PC-3 (cell line): ENCODE measurements at regions not wholly inside any gene's neighbourhood (a gene's known extent, or its start where the extent isn't known, plus 50 kb on each side); places are given as distances from the start of the nearest gene placed in this dataset.

Experiments
- ATAC-seq: fragments of 200-7000 bp; cut with Tn5 transposase; 2 replicates; pipeline ENCODE4 v1.9.1; 2020; ENCODE audit warnings: mild to moderate bottlenecking, moderate library complexity
- BruUV-seq: library from RNA; stranded (reverse); fragments of 400-500 nt; replicated peaks from 2 replicates; lab custom pipeline; 2021; lab: Mats Ljungman, UMichigan
- CTCF ChIA-PET: fragments of 300-600 bp; sonication (Branson Sonifier 250); formaldehyde crosslinking; loops from one replicate; lab custom pipeline; 2022; ENCODE audit warnings: antibody characterized with exemption; lab: Charles Lee
- POLR2A ChIA-PET: fragments of 300-600 bp; sonication (Branson Sonifier 250); formaldehyde crosslinking; loops from one replicate; lab custom pipeline; 2022; ENCODE audit warnings: antibody characterized with exemption; ENCODE audit not compliant: unreplicated experiment; lab: Charles Lee
- DNase-seq: peaks from one replicate; pipeline ENCODE4 v3.0.0-alpha.2; 2015
- H2AFZ ChIP-seq: fragments of 300-600 bp; sonication (generic); 2 replicates; pipeline ENCODE4 v1.6.0; 2016; ENCODE audit warnings: antibody characterized with exemption, low read length
- H3F3A ChIP-seq: fragments of 300-600 bp; sonication (generic); one replicate; pipeline ENCODE4 v1.6.0; 2017; ENCODE audit warnings: antibody characterized with exemption, low read length, control low read depth, mild to moderate bottlenecking; ENCODE audit not compliant: unreplicated experiment
- H3K27ac ChIP-seq: fragments of 300-600 bp; sonication (generic); 2 replicates; pipeline ENCODE4 v1.5.1; 2016; ENCODE audit warnings: mild to moderate bottlenecking, low read length
- H3K27me3 ChIP-seq: fragments of 300-600 bp; sonication (generic); 2 replicates; pipeline ENCODE4 v1.6.1; 2016; ENCODE audit warnings: low read length, mixed read lengths
- H3K36me3 ChIP-seq: fragments of 300-600 bp; sonication (generic); 2 replicates; pipeline ENCODE4 v1.6.1; 2016; ENCODE audit warnings: low read depth, mixed run types, low read length, mixed read lengths
- H3K4me1 ChIP-seq: fragments of 300-600 bp; sonication (generic); 2 replicates; pipeline ENCODE4 v1.5.1; 2016; ENCODE audit warnings: low read length; ENCODE audit not compliant: insufficient read depth
- H3K4me2 ChIP-seq: fragments of 300-600 bp; sonication (generic); 2 replicates; pipeline ENCODE4 v1.6.0; 2016; ENCODE audit warnings: low read length
- H3K4me3 ChIP-seq: fragments of 300-600 bp; sonication (generic); 2 replicates; pipeline ENCODE4 v1.5.1; 2016; ENCODE audit warnings: mild to moderate bottlenecking, low read length, mixed read lengths
- H3K79me2 ChIP-seq: fragments of 300-600 bp; sonication (generic); 2 replicates; pipeline ENCODE4 v1.6.1; 2017; ENCODE audit warnings: low read length, mixed read lengths
- H3K9ac ChIP-seq: fragments of 300-600 bp; sonication (generic); 2 replicates; pipeline ENCODE4 v1.6.0; 2016; ENCODE audit warnings: mild to moderate bottlenecking, low read length
- H3K9me2 ChIP-seq: fragments of 300-600 bp; sonication (generic); replicated peaks from 2 replicates; pipeline ENCODE4 v1.6.1; 2016; ENCODE audit warnings: mixed run types, low read length, mixed read lengths
- H3K9me3 ChIP-seq: fragments of 300-600 bp; sonication (generic); 2 replicates; pipeline ENCODE4 v1.6.1; 2016; ENCODE audit warnings: low read length, mixed read lengths
- H4K20me1 ChIP-seq: fragments of 300-600 bp; sonication (generic); 2 replicates; pipeline ENCODE4 v1.6.1; 2016; ENCODE audit warnings: low read length, mixed read lengths
- EZH2 ChIP-seq: fragments of 300-600 bp; sonication (generic); IDR thresholded peaks from one replicate; pipeline ENCODE4 v1.6.1; 2017; ENCODE audit warnings: antibody characterized with exemption, mild to moderate bottlenecking, low read length; ENCODE audit not compliant: unreplicated experiment
- EZH2phosphoT487 ChIP-seq: fragments of 300-600 bp; sonication (generic); IDR thresholded peaks from 2 replicates; pipeline ENCODE4 v1.6.1; 2018; ENCODE audit warnings: mild to moderate bottlenecking, antibody characterized with exemption, low read length, borderline replicate concordance
- intact Hi-C: fragments of 100-400 bp; cut with micrococcal nuclease; formaldehyde crosslinking; loops from 2 replicates; pipeline ENCODE4 v1.9.0; 2023
- TF ChIP-seq, protein P1 (sequence below): fragments of 300-600 bp; sonication (generic); conservative IDR thresholded peaks from 2 replicates; pipeline ENCODE4 v1.5.1; 2017; ENCODE audit warnings: antibody characterized with exemption, low read depth, mild to moderate bottlenecking, low read length

DNA sequence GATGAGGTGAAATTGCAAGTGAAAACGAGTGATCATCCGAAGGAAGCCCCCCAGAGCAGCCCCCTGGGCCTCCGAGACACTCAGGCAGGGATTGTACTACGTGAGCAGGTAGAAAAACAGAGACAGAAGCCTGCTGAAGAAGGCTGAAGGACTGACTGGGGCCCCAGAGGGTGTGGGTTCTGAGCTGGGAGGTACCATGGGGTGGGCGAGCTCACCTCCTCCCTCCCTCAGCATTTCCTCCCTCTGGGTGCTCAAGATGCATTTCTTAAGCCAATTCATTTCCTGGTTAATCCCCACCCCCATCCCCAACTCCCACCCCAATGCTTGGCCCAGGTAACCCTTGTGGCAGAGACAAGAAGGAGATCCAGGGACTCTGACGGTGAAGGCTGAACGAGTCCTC lies 108.7 kb downstream of the BDH1 start:
- Histone ChIP-seq H4K20me1 (no peaks in the 10 kb centered on the region), H3K9ac (no peak overlapping the region), H3K4me2 (no peak overlapping the region), H3K36me3 (no peaks in the 10 kb centered on the region), H3K4me1 (no peaks in the 10 kb centered on the region), H3K4me3 (no peak overlapping the region), H3K9me3 (no peaks in the 10 kb centered on the region), H3K79me2 (no peaks in the 10 kb centered on the region), H3F3A (no peaks in the 10 kb centered on the region), H3K27me3 (no peaks in the 10 kb centered on the region), H2AFZ (no peak overlapping the region), H3K27ac (no peak overlapping the region), H3K9me2 (no peaks in the 10 kb centered on the region)
- ATAC-seq, result no peak
- ChIA-PET POLR2A (interaction anchor here (0.5 kb wide), 1 partner anchor 21 kb away, joined by 9 read pairs; no protein-coding TSS in a partner anchor), CTCF (no interaction called here)
- TF ChIP-seq, protein P1, sequence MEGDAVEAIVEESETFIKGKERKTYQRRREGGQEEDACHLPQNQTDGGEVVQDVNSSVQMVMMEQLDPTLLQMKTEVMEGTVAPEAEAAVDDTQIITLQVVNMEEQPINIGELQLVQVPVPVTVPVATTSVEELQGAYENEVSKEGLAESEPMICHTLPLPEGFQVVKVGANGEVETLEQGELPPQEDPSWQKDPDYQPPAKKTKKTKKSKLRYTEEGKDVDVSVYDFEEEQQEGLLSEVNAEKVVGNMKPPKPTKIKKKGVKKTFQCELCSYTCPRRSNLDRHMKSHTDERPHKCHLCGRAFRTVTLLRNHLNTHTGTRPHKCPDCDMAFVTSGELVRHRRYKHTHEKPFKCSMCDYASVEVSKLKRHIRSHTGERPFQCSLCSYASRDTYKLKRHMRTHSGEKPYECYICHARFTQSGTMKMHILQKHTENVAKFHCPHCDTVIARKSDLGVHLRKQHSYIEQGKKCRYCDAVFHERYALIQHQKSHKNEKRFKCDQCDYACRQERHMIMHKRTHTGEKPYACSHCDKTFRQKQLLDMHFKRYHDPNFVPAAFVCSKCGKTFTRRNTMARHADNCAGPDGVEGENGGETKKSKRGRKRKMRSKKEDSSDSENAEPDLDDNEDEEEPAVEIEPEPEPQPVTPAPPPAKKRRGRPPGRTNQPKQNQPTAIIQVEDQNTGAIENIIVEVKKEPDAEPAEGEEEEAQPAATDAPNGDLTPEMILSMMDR, result no peak
- TF ChIP-seq EZH2phosphoT487 (no peak), EZH2 (no peak)
- BruUV-seq, result no TSS peak
- no peak for DNase-seq
- intact Hi-C loops, result no loop called here

DNA sequence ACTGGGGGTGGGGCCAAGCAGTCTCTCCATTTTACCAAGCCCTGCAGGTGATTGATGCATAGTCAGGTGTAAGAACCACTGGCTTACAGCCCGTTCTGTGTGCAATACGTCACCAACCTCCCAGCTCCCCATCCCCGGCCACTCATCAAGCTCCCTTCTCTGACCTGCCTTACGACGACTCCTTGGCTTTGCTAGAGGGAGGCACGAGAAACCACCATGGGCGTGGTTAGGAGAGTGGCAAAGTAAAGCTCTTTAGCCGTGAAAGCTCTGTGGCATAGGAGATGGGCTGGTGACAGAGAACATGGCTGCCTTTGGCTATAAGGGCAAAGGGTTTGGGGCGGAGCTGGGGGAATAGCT lies 109.1 kb downstream of the BDH1 start:
- Histone ChIP-seq H3K9me2 (no peaks in the 10 kb centered on the region), H3K4me2 (no peak overlapping the region), H3K27me3 (no peaks in the 10 kb centered on the region), H3K4me3 (no peak overlapping the region), H3K9ac (no peak overlapping the region), H3K4me1 (no peaks in the 10 kb centered on the region), H3K79me2 (no peaks in the 10 kb centered on the region), H3F3A (no peaks in the 10 kb centered on the region), H2AFZ (no peak overlapping the region), H3K9me3 (no peaks in the 10 kb centered on the region), H3K36me3 (no peaks in the 10 kb centered on the region), H4K20me1 (no peaks in the 10 kb centered on the region), H3K27ac (no peak overlapping the region)
- ATAC-seq (no peak), DNase-seq (no peak)
- intact Hi-C loops, result no loop called here
- TF ChIP-seq EZH2 (no peak), EZH2phosphoT487 (no peak)
- TF ChIP-seq, protein P1, result no peak
- CTCF ChIA-PET, result no interaction called here
- BruUV-seq, result no TSS peak
- POLR2A ChIA-PET, result no interaction called here

DNA sequence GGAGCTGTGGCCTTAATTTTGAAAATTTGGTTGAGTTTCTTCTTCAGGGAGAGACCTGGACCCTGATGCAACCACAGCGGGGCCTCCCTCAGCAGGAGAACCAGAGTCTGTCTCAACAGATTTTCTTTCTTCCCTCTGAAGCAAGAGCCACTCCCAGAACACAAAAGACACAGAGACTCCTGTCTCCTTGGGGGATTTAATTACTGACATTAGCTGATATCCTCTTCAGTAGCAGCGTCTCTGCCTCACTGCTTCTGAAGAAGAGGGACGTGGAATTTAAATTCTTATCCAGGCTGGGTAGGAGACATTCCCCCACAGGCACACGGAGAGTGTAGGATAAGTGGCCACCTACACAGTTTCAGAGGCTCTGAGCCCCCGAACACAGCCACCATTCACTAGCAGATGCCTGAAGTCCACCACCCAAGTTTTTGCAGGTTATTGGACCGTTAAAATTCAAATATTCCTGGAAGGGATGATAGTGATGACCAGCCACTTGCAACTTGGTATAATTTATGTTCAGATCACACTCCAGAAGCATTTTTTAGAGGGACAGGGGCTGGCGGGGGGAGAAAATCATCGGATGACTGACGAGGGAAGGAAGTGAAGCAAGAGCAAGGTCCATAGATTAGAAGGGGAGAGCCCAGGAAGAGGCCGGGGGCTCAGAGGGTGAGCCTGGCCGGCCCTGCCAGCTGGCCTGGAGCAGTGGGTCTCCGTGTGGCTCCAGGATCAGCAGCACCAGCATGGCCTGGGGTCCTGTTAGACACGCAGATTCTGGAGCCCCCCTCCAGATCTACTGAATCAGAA lies 109.7 kb downstream of the BDH1 start:
- ATAC-seq, result no peak

More for the DNA sequence above, 109.7 kb downstream of the BDH1 start:
- BruUV-seq, result no TSS peak
- intact Hi-C loops, result no loop called here
- H3K27ac ChIP-seq, result no peak overlapping the region
- POLR2A ChIA-PET, result no interaction called here
- H3K79me2 ChIP-seq, result no peaks in the 10 kb centered on the region
- CTCF ChIA-PET, result no interaction called here
- H3K9me2 ChIP-seq, result no peaks in the 10 kb centered on the region
- H4K20me1 ChIP-seq, result no peaks in the 10 kb centered on the region
- H2AFZ ChIP-seq, result no peak overlapping the region
- no peaks in the 10 kb centered on the region for H3K27me3 ChIP-seq
- H3K36me3 ChIP-seq, result no peaks in the 10 kb centered on the region
- no peak for DNase-seq
- TF ChIP-seq EZH2phosphoT487 (no peak), EZH2 (no peak)
- TF ChIP-seq, protein P1, result no peak
- H3K4me3 ChIP-seq, result no peak overlapping the region
- no peaks in the 10 kb centered on the region for H3K9me3 ChIP-seq
- H3K4me2 ChIP-seq, result no peak overlapping the region
- no peaks in the 10 kb centered on the region for H3F3A ChIP-seq
- H3K9ac ChIP-seq, result no peak overlapping the region
- H3K4me1 ChIP-seq, result no peaks in the 10 kb centered on the region
